ENCODE measurements at regions not wholly inside any gene's neighbourhood (a gene's known extent, or its start where the extent isn't known, plus 50 kb on each side); places are given as distances from the start of the nearest gene placed in this dataset.

GRCh38 chr10:78124167-78124566 lies 90.5 kb downstream of the RPS24 start:
- Histone ChIP-seq H3K36me3 (no peaks in the 10 kb centered on the region), H3K9me3 (peaks cover 4% of the 10 kb centered on the region; the same call in 1 of the 2 replicates), H3K4me3 (ENCODE audit: low read depth, low read length) (no peak overlapping the region), H3K4me1 (no peaks in the 10 kb centered on the region), H3K27me3 (no peaks in the 10 kb centered on the region)
- TF ChIP-seq CTCF (IDR thresholded peaks at IDR 0.05; ENCODE audit: low read depth, low read length): no peak
- DNase-seq: no peak

GRCh38 chr10:78129211-78129610 lies 95.5 kb downstream of the RPS24 start:
- Histone ChIP-seq H3K4me1 (no peaks in the 10 kb centered on the region), H3K9me3 (no peaks in the 10 kb centered on the region), H3K36me3 (no peaks in the 10 kb centered on the region), H3K4me3 (ENCODE audit: low read depth, low read length) (no peak overlapping the region), H3K27me3 (no peaks in the 10 kb centered on the region)
- TF ChIP-seq CTCF (IDR thresholded peaks at IDR 0.05; ENCODE audit: low read depth, low read length): no peak
- no peak for DNase-seq

GRCh38 chr10:78130966-78131710 lies 97.5 kb downstream of the RPS24 start:
- H3K36me3 ChIP-seq: no peaks in the 10 kb centered on the region
- H3K27me3 ChIP-seq: no peaks in the 10 kb centered on the region
- no peaks in the 10 kb centered on the region for H3K4me1 ChIP-seq
- no peak for TF ChIP-seq CTCF (IDR thresholded peaks at IDR 0.05; ENCODE audit: low read depth, low read length)
- no peaks in the 10 kb centered on the region for H3K9me3 ChIP-seq
- no peak overlapping the region for H3K4me3 ChIP-seq (ENCODE audit: low read depth, low read length)
- DNase-seq: no peak

GRCh38 chr10:78134773-78135306 lies 101.2 kb downstream of the RPS24 start:
- H3K4me1 ChIP-seq: no peaks in the 10 kb centered on the region
- DNase-seq: peak; percentile 22
- no peaks in the 10 kb centered on the region for H3K36me3 ChIP-seq
- no peaks in the 10 kb centered on the region for H3K9me3 ChIP-seq
- peak overlapping the region; percentile 12; the same call in 1 of the 2 replicates for H3K4me3 ChIP-seq (ENCODE audit: low read depth, low read length)
- TF ChIP-seq CTCF (IDR thresholded peaks at IDR 0.05; ENCODE audit: low read depth, low read length): no peak
- H3K27me3 ChIP-seq: no peaks in the 10 kb centered on the region

- Histone ChIP-seq H3K4me1 (no peaks in the 10 kb centered on the region), H3K27me3 (no peaks in the 10 kb centered on the region), H3K9me3 (no peaks in the 10 kb centered on the region), H3K36me3 (no peaks in the 10 kb centered on the region), H3K4me3 (ENCODE audit: low read depth, low read length) (no peak overlapping the region)
- no peak for TF ChIP-seq CTCF (IDR thresholded peaks at IDR 0.05; ENCODE audit: low read depth, low read length)
- DNase-seq: no peak
These were observed 103.5 kb downstream of the RPS24 start for GRCh38 chr10:78137147-78137546.

- H3K4me1 ChIP-seq: no peaks in the 10 kb centered on the region
- H3K4me3 ChIP-seq (ENCODE audit: low read depth, low read length): no peak overlapping the region
- no peaks in the 10 kb centered on the region for H3K9me3 ChIP-seq
- DNase-seq: no peak
- H3K27me3 ChIP-seq: no peaks in the 10 kb centered on the region
- TF ChIP-seq CTCF (IDR thresholded peaks at IDR 0.05; ENCODE audit: low read depth, low read length): no peak
- H3K36me3 ChIP-seq: no peaks in the 10 kb centered on the region
These were observed 105.7 kb downstream of the RPS24 start for GRCh38 chr10:78139341-78139740.
